Left renal pelvis (tissue), 4 donors: ENCODE measurements at regions not wholly inside any gene's neighbourhood (a gene's known extent, or its start where the extent isn't known, plus 50 kb on each side); places are given as distances from the start of the nearest gene placed in this dataset.
"Not testable (repeated sequence)": the region's sequence is repeated elsewhere in the genome, so short reads cannot be mapped to it uniquely, and the experiment has no call there.

ENCODE experiments used
- DNase-seq, 4 donors: peaks; one replicate each; pipeline ENCODE4 v3.0.0-alpha.2; 2013; ENCODE audit warnings: low read depth in 4 of 4, low spot score in 3 of 4

GRCh38 chr12:131659484-131659883, 51.4 kb upstream of the SFSWAP start:
- not testable (repeated sequence) for DNase-seq

DNA sequence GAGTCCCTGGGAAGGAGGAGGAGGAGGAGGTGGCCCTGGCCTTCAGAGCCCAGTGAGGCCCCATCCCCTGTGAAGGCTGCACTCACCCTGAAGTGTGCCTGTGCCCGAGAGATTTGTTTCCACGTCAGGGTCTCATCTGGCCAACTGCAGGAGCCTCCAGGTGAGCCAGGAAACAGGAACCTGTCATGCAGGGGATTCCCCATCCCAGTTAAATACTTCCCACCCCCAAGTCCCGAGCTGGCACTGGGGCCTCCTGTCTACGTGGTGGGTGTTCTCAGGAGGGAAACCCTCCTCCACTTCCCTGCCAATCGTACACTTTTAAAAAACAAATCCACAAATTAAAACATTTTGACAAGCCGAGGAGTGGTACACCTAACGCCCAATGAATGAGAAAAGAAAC, 50.9 kb upstream of the SFSWAP start:
- DNase-seq, result not testable (repeated sequence)

DNA sequence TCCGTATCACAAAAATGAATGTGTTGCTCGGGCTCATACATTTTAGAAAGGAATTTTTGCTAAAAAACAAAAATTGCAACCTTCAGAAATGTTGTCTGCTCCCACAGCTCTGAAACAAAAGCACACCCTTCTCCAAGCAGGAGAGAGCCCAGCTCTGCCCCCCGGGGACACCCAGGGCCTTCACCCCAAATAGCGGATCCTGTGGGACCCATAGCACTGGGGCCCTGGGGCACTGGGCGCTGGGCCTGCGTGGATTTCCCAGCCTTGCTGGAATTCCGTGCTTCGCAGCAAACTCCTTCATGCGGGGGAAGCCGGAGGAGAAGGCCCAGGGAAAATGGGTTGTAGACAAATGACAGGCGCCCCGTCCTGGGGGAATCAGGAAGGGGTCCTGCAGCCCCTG, 50.5 kb upstream of the SFSWAP start:
- DNase-seq, result not testable (repeated sequence)
